ENCODE measurements at regions not wholly inside any gene's neighbourhood (a gene's known extent, or its start where the extent isn't known, plus 50 kb on each side); places are given as distances from the start of the nearest gene placed in this dataset.

DNA sequence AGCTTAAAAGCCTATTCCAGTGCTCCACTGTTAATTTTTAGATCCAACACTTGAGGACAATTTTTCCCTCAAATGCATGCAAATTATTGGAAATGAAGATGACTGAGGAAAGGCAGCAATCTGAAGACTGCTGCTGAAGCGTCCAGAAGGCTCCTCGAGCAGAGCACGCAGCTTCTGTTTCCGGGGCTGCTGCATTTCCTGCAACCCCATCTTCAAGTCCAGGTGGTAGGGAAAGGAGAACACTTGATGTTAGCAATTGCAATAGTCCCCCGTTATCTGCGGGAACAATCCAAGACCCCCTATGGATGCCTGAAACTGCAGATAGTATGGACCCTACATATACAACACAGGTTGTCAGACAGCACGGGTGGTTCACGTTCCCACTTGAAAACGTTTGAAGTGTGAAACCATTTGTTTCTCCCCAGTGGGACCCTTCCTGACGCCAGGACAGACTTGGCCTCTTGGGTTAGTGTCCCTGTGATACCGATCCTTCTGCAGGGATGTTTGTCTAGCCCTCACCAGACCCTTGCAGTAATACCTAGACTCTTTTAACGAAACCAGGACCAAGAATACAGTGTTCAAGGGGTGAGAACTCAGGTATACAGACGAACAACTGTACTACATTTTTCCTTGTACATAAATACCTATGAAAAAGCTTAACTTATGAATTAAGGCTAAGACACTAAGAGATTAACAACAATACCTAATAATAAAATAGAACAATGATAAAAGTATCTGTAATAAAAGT lies 152.3 kb downstream of the HSD17B3 start:
- TF ChIP-seq CTCF (conservative IDR thresholded peaks at IDR 0.05; ENCODE audit: low read length) (no peak), EZH2phosphoT487 (IDR thresholded peaks at IDR 0.05; ENCODE audit: borderline replicate concordance, low read depth, low read length) (no peak)
